ENCODE measurements at regions not wholly inside any gene's neighbourhood (a gene's known extent, or its start where the extent isn't known, plus 50 kb on each side); places are given as distances from the start of the nearest gene placed in this dataset.
"Not testable (repeated sequence)": the region's sequence is repeated elsewhere in the genome, so short reads cannot be mapped to it uniquely, and the experiment has no call there.

- no peak for DNase-seq (ENCODE audit: low read depth)
- TF ChIP-seq CTCF (IDR thresholded peaks at IDR 0.05; ENCODE audit: insufficient read depth, low read depth, low read length, missing control alignments): no peak
- no peak overlapping the region for H3K4me3 ChIP-seq (ENCODE audit: low read length)
These were observed 344.6 kb upstream of the UBE2E2 start for GRCh38 chr3:22858486-22858885.

DNA sequence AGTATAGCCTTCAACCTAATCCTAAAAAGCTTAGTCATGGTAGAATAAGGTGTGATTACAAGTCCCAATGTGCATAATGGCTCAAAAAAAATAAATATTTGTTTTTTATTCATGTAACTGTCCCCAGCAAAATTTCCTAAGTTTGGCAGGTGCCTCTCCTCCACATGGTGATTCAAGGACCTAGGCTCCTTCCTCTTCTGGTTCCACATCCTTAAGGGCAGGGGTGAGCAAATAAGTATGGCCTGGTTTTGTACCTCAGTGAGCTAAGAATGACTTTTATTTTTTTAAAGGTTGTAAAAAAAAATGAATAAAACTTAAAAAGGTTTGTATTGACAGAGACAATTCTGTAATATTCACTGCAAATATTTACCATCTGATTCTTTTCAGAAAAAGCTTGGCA is 343.5 kb upstream of the UBE2E2 start:
- no peak for TF ChIP-seq CTCF (IDR thresholded peaks at IDR 0.05; ENCODE audit: insufficient read depth, low read depth, low read length, missing control alignments)
- no peak for DNase-seq (ENCODE audit: low read depth)
- no peak overlapping the region for H3K4me3 ChIP-seq (ENCODE audit: low read length)

DNA sequence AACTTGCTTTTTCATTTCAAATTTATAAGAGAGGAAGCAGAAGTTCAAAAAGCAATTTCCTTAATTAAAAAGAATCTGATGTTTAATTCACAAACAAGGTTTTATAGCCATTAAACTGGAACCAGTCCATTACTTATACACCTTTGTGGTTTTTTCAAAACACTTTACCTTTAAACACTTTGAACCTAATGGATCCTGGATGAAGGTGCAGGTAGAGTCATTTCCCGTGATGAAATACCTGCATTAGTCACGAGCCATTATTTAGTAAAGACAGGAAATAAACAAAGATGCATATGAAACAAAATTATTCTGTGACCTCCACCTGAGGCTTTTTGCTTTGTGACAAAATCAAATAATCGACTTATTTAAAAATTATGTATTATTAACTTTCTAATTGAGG is 341.7 kb upstream of the UBE2E2 start:
- no peak overlapping the region for H3K4me3 ChIP-seq (ENCODE audit: low read length)
- TF ChIP-seq CTCF (IDR thresholded peaks at IDR 0.05; ENCODE audit: insufficient read depth, low read depth, low read length, missing control alignments): no peak
- DNase-seq (ENCODE audit: low read depth): peak; percentile 86

DNA sequence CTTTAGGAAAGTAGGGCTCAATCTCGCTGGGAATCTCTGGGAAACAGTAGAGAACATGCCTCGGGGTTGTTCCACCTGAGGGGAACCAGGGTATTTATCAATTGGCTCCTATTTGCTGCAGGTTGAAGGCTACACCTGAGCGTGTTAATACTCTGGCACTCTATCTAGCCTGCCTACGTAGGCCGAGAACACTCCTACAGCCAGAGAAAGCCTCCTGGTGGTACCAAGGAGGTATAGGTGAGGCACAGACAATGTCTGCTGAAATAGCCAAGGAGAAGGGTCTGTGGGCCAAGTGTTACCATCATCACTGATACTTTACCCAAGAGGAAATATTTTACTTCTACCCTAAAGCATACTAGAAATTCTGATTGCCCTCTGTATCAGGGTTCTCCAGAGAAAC is 341.0 kb upstream of the UBE2E2 start:
- no peak overlapping the region for H3K4me3 ChIP-seq (ENCODE audit: low read length)
- TF ChIP-seq CTCF (IDR thresholded peaks at IDR 0.05; ENCODE audit: insufficient read depth, low read depth, low read length, missing control alignments): no peak
- no peak for DNase-seq (ENCODE audit: low read depth)

DNA sequence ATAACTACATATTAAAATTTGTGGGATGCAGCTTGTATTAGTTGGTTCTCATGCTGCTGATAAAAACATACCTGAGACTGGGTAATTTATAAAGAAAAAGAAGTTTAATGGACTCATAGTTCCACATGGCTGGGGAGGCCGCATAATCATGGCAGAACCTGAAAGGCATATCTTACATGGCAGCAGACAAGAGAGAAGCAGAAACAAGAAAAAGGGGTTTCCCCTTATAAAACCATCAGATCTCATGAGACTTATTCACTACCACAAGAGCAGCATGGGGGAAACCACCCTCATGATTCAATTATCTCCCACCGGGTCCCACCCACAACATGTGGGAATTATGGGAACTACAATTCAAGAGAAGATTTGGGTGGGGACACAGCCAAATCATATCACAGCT is 320.3 kb upstream of the UBE2E2 start:
- DNase-seq (ENCODE audit: low read depth); H3K4me3 ChIP-seq (ENCODE audit: low read length): not testable (repeated sequence)

GRCh38 chr3:22885039-22885438 is 318.1 kb upstream of the UBE2E2 start:
- peak; percentile 9 for DNase-seq (ENCODE audit: low read depth)
- TF ChIP-seq CTCF (IDR thresholded peaks at IDR 0.05; ENCODE audit: insufficient read depth, low read depth, low read length, missing control alignments): no peak
- no peak overlapping the region for H3K4me3 ChIP-seq (ENCODE audit: low read length)

DNA sequence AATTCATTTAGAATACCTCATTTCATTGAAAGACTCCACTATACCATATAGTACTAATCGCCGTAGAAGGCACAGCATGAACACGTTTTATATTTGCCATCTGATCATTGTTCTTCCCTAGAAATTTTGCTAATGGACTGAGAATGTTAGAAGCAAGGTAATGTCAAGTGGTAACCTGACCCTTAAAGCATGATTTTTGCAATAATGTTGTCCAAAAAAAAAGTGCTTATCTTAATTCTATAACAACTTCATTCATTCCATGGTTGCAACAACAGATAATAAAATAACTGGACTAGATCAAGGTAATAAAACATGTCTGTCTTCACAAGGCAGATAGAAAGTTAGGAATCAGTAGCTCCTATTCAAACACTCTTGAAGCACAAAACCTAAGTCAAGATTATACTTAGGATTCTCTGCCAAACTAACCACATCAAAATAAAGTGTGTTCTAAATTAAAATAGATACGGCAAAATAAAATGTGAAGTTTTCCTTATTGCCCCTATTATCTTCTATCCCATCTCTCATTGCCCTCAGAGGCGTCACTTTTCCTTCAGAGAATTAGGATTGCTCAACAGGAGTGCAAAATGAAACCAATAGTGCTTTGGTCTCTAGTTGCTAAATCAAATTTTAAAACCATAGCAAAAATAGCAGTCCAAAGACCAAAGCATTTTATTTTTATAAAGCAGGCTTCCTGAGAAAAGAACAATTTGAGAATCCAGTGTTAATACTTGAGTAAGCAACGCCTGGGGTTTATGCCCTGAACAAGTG is 317.4 kb upstream of the UBE2E2 start:
- no peak overlapping the region for H3K4me3 ChIP-seq (ENCODE audit: low read length)
- DNase-seq (ENCODE audit: low read depth): no peak
- no peak for TF ChIP-seq CTCF (IDR thresholded peaks at IDR 0.05; ENCODE audit: insufficient read depth, low read depth, low read length, missing control alignments)

Measured in epithelial cell of esophagus (primary cell).